HG03521 (cell line): ENCODE measurements at regions not wholly inside any gene's neighbourhood (a gene's known extent, or its start where the extent isn't known, plus 50 kb on each side); places are given as distances from the start of the nearest gene placed in this dataset.
"Not testable (repeated sequence)": the region's sequence is repeated elsewhere in the genome, so short reads cannot be mapped to it uniquely, and the experiment has no call there.

ENCODE experiments used
- ATAC-seq: cut with Tn5 transposase; IDR thresholded peaks from one replicate; pipeline ENCODE4 v1.9.1; 2021; ENCODE audit warnings: mild to moderate bottlenecking, moderate library complexity; ENCODE audit not compliant: unreplicated experiment

DNA sequence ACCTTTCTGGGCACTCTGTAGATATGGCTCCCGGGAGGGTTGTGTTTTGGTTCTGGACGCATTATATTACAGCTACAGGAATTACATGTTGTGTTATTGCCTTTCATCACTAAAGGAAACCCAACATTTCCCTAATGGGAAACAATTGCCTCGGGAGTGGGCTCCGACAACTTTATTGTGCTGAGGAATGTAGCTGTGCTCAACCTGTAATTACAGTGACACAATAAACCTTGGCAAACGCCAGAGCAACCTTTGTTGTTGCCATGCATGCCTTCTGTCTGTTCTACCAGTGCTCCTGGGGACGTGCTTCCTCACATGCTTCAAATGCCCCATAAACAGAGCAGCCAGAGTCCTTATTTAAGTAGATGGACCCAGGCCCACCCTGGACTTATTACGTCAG is 182.4 kb downstream of the DIRAS2 start:
- no peak for ATAC-seq

DNA sequence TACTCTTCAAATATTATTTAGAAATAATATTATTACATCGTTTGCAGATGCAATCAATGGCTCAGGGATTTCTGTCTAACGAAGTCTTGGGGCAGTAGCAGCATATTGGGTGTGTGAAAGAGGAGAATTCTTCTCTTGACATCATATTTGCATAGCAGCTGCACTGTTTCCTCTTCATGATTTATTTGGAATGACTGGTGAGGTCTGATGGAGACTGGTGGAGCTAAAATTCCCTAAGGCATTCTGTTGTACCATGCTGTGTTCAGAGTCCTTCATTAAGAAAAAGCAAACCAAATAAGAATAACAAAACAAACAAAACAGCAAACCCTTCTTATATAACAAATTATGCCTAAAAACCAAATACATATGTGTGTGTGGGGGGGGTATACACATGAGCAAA is 177.6 kb downstream of the DIRAS2 start:
- no peak for ATAC-seq

DNA sequence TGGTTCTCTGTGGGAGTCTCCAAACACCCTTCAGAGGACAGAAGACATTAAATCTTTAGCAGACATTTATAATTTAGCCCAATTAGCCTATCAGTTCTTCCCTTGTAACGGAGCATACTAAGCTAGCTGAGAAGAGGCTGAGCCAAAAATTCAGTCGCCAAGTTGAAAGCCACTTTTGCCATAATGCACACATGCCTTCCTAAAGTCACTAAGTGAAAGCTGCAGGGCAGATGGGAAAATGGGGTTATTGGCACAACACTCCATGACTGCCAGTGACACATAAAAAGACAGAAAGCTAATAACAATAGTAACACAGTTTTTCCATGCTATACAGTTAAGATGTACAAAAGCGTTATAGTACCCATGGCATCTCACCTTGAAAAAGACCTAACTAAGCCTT is 176.2 kb downstream of the DIRAS2 start:
- ATAC-seq = no peak

DNA sequence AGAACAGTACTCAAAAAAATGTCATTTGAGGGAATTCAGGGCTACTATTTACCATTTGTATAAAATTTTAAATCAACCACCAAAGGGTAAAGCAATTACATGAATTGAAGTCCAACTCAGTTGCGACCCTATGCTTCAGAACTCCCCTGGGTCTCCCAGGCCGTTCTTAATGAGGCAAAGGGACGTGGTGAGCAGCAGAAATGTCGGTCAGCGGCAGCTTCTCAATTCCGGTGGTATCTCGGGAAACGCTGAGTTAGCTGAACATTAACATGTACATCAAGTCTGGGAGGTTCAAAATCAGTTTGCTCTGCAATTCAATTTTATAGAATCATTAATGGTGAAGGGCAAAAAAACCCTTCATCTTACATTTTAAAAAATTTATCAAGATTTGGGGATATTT is 173.2 kb downstream of the DIRAS2 start:
- ATAC-seq = no peak

DNA sequence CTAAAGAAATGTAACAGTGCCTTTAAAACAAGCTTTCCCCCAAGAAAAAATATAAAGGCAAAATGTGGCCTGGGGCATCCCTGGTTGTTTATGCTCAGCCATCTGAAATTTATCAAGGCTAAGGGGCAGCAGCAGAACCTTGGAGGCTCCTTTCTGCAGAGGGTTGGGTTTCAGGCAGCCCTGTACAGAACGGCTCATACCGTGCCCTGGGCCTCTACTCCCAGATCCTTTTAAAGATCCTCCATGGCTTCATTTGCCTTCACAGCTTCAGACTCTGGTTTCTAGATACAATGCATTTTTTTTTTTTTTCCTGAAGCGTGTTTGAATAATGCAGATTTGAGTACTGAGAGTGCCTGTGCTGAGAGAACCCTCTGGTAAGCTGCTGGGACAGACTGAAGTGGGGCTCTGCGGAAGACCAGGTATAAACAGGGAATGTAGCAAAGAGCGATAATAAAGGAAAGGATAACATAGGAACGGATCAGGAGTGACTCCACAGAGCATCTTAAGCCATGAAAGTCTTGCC is 172.7 kb downstream of the DIRAS2 start:
- no peak for ATAC-seq

DNA sequence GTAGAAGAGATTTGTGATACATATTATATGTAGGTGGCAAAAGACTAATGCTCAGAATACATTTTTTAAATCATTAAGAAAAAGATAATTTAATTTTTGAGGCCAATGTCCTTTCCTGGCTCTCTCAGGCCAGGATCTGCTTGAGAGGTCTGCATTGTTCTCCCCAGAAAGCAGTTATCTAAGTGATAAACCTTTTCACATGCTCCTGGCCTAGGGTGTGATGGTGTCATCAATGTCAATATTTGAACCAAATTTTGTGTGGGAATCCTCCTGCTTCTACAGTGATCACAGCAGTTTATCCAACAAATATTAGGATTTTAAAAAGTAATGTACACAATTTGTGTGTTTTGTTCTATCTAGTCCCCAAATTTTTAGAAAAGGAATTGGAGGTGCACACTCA is 166.6 kb downstream of the DIRAS2 start:
- no peak for ATAC-seq

DNA sequence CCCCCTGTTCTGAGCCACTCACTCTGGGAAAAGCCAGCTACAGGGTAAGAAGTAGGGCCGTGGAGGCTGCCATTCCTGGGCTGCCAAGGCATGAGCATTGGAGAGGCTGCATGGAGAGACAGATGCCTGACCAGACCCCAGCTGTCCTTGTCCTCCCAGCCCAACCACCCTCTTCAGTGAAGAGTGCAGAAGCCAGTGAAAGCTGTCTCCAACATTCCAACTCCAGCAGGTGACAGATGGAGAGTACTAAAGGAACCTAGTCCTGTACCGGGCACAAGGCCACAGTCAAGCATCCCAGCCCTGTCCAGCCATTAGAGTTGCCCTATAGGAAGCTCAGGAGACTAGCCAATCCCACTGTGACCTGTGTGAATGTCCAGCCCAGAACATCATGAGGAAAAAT is 165.1 kb downstream of the DIRAS2 start:
- no peak for ATAC-seq

DNA sequence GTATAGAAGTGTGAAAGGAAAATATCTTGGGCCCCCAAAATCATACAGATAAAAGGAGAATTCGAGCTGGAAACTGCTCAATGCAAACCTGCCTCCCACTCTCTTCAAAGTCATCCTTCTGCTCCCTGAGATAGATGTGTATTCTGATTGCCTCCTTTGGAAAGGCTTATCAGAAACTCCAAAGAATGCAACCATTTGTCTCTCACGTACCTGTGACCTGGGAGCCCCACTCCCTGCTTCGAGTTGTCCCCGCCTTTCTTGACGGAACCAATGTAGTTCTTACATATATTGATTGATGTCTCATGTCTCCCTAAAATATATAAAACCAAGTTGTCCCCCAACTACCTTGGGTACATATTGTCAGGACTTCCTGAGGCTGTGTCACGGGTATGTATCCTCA is 163.8 kb downstream of the DIRAS2 start:
- ATAC-seq = no peak

DNA sequence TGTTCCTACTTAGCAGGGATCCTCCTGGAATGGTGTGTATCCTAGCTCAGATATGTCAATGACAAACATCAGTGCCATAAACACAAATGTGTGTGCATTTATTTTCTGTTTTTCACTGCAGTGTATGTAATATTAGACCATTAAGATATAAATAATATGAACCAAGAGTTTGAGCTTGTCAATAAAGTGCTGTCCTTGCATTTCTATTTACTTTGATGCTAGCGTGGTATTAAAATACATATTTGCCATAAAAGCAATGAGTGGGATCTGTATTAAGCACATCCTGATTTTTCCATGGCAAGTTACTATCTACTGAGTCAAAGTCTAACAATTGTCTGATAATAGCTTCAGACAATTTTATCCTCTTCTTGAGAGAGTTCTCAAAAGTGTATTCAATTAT is 157.6 kb downstream of the DIRAS2 start:
- no peak for ATAC-seq

DNA sequence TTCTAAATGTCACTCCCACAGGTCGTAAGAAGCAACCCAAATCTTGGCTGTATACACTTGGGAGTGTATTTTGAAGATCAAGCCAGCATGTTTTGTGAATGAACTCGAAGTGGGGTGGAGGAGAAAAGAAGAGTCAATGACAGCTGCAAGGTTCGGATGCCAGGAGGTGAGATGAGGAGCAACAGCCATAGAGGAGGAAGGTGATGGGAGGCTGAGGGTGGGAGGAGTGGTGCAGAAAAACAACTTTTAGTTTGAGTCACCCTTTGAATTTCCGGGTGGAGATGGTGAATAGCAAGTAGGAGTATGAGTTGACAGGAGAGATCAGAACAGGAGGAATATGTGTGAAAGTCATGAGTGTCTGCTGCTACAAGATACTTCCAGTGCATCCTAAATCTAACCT is 153.6 kb downstream of the DIRAS2 start:
- no peak for ATAC-seq

DNA sequence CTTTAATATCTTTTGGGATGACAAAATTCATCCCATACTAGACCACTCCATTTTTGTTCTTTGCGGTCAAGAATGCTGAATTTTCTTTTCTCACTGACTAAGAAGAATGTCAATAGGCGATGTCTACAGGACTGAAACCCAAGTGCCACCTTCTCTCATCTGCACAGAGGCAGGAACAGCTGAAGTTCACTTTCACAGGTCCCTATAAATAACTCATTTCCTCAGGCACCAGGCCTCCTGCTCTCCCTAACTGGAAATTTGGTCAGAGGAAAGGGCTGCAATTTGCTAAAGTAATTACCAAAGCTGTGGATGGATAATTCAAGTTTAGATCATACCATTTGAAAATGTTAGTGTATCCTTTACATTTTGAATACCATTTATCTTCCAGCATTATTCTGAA is 142.9 kb downstream of the DIRAS2 start:
- ATAC-seq = no peak

DNA sequence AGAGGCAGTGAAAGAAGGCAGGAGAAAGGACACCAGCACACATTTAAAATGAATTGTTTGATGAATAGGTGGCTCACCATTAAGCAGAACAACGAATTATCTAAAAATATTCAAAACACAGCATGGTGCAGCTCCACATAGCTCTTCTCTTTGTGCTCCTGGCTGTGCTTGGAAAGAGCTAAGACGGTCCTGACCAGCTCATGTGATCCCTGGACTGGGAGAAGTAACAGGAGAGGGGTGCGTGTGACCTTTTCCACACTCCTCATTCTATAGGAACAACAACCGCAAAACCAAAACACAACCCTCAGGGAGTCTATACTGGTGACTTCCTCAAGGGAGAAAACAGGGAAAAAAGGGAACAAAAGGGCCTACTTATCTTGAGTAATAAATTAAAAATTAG is 140.5 kb downstream of the DIRAS2 start:
- ATAC-seq = no peak

DNA sequence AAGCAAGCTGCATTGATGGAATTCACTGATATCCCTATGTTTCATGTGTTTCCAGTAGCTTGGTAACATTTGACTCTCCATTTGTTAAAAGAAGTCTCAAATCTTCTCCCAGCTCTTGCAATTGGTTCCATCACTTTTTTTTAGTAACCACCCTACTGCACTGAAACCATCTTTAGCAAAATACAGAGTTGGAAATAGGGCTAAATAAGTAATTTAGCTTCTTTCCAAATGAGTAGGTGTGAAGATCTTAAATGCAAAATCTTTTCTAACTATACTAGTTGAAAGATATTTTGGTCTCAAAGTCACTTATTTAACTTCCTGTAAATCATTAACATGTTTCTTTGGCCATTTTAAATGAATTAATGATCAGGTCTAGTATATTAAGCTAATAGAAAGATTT is 138.1 kb downstream of the DIRAS2 start:
- ATAC-seq = no peak

DNA sequence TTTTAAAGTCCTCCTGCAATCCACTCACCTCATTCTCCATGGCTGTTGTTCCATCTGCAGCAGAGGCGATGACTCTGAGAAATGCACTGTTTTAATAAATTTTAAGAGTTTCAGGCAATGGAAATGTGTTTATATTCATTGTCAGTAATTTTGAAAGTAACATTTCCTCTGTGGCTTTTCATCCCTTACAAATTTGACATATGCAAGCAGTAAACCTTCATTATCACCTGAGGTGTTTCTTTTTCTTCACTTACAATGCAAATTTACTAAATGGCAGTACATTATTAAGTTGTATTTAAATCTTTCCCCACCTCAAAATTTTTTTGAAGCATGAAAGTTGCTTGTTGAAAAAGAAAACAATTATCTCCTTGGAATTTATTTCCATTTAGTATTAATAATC is 136.9 kb downstream of the DIRAS2 start:
- ATAC-seq = no peak

DNA sequence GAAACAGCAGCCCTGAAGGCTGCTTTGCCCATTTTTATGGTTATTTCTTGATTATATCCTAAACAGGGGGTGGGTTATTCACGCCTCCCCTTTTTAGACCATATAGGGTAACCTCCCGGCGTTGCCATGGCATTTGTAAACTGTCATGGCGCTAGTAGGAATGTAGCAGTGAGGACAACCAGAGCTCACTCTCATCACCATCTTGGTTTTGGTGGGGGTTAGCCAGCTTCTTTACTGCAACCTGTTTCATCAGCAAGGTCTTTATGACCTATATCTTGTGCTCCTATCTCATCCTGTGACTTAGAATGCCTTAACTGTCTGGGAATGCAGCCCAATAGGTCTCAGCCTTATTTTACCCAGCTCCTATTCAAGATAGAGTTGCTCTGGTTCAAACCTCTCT is 136.2 kb downstream of the DIRAS2 start:
- not testable (repeated sequence) for ATAC-seq

DNA sequence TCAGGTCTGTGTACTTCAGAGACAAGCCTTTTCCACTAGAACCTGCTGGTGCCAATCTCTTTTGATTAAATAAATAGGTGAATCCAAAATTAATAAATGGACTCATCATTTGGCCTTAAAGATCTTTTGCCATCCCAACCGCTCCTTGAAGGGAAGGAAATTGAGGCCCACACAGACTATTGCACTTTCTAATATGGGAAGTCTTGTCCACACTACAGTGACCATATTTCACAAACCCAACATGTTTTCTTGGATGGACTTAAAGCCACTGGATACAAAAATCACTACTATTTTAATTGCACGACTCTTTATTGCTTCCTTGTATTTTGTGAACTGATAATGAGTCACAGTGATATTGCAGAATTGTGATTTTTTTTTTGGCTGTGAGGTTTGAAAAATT is 135.0 kb downstream of the DIRAS2 start:
- ATAC-seq = no peak

DNA sequence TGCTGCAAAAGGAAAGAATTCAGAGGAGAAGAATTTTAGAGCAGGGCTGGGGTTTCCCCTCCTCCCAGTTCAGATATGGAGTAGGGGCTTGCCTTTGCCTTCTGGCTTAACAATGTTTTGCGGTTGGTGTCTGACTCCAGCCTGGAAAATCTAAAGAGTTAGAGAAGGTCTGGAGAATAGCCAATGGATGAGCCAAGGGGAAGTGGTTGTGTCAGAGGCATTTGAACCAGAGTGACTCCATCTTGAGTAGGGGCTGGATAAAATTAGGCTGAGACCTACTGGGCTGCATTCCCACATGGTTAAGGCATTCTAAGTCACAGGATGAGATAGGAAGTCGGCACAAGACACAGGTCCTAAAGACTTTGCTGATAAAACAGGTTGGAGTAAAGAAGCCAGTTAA is 133.7 kb downstream of the DIRAS2 start:
- no peak for ATAC-seq

DNA sequence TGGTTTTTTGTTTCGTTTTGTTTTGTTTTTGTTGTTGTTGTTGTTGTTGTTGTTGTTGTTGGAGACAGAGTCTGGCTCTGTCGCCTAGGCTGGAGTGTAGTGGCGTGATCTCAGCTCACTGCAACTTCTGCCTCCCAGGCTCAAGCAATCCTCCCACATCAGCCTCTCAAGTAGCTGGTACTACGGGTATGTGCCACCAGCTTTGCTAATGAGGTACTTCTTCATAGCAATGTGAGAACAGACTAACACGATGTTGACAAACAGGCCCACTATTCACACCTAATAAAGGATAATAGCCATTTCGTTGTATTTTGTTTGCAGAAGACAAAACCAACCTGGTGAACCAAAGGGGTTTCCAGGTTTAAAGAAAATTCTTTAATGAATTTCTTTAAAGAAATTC is 130.9 kb downstream of the DIRAS2 start:
- ATAC-seq = no peak

DNA sequence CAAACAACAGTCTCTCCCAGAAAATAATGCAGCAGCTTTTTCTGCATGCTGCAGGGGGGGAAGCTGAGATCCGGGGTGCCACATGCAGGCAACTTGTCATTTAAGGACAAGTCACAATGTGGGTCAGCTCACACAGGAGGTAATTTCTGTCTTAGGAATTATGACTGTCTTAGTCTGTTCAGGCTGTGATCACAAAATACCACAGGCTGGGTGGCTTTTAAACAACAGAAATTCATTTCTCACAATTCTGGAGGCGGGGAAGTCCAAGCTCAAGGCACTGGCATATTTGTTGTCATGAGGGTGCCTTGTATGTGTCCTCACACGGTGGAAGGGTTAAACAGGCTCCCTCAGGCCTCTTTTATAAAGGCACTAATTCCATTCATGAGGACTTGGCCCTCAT is 127.7 kb downstream of the DIRAS2 start:
- ATAC-seq = no peak

DNA sequence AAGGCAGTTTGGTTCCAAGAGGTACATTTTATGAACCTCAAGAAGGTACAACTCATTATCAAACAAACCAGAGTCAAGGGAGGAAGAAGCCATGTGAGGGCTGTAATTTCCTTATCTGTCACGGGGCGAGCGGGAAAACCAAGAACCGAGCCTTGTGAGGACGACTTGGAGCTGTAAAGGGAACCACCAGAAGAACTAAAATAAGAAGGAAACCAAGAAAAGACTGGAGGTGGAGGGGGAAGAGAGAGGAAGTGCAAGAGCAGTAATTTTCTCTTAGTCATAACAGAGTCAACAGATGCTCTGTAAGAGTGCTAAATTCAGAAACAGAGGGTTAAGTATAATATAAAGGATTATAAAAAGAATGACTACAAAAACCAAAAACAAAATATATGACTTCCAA is 127.1 kb downstream of the DIRAS2 start:
- no peak for ATAC-seq

DNA sequence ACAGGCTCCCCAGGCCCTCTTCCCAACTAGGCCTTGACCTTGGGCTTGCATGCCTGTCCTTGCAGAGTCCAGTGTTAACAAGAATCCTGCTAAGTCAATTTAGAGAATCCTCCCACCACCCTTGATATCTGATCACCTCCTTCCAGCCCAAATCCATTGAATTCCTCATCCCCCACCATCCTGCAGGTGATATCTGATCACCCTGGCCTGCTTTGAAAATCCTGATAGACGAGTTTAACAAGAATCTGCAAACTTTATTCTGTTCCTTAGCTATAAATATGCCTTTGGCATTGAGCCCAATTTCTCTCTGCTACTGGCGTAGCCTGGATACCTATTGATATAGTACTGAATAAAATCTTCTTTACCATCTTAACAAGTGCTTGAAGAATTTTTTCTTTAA is 125.5 kb downstream of the DIRAS2 start:
- ATAC-seq = no peak

DNA sequence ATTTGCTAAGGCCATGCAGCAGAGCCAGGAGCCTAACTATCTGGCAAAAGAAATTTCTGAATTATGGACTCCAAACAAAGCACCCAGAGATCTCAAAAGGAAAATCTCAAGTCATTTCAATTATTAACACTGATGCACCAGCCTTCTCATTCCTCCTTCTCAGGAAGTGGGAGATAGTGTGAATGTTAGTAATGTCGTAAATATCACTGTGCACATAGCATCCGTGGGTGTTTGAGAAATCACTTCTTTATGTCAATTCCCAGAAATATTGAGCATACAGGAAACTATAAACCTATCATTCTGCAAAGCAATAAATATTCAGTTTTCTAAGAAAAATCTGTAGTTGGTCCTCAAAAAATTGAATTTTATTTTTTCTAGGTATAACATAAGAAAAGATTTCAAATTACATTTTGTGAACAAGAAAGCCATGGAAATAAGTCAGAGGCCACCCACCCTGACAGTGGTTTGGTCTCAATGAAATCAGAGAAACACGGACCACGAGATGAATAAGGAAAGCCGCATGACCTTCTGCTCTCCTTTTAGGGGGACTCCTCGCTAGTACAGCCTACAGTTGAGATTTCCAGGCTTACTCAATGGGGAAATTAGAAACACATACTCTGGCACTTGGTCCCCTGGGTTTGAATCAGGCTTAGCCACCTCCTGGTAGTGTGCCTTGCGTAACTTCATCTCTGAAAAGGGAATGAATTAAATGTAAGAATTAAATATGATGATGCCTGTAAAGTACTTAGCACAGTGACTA is 120.6 kb downstream of the DIRAS2 start:
- no peak for ATAC-seq

DNA sequence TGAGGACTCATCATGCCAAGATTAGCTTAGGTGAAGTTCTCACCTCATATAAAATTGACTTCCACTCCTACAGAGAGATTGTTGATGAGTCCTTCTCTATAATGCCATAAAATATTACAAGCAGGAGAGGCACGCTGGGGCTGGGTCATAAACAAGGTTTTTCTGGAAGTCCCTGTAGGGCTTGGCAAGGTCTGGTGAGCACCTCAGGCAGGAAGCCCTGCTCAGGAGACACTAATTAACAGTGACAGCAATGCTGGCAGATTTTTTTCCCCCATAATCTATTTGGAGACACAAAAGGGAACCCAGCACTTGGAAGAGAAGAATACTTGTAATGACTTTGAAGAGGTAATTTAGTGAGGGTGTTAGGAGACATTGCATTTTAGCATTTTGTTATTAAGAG is 118.7 kb downstream of the DIRAS2 start:
- no peak for ATAC-seq
